Stimulated activated CD4-positive, alpha-beta T cell treated with anti-CD3 and anti-CD28 coated beads, Interleukin-12 subunit alpha, Interleukin-12 subunit beta, amount 100 ng/mL, for 48 hours (primary cell): ENCODE measurements at regions not wholly inside any gene's neighbourhood (a gene's known extent, or its start where the extent isn't known, plus 50 kb on each side); places are given as distances from the start of the nearest gene placed in this dataset.

Experiments
- DNase-seq, 3 donors: peaks; one replicate each; pipeline ENCODE4 v3.0.0-alpha.2; 2020; ENCODE audit warnings: low read depth in 2 of 3, low spot score in 1 of 3

DNA sequence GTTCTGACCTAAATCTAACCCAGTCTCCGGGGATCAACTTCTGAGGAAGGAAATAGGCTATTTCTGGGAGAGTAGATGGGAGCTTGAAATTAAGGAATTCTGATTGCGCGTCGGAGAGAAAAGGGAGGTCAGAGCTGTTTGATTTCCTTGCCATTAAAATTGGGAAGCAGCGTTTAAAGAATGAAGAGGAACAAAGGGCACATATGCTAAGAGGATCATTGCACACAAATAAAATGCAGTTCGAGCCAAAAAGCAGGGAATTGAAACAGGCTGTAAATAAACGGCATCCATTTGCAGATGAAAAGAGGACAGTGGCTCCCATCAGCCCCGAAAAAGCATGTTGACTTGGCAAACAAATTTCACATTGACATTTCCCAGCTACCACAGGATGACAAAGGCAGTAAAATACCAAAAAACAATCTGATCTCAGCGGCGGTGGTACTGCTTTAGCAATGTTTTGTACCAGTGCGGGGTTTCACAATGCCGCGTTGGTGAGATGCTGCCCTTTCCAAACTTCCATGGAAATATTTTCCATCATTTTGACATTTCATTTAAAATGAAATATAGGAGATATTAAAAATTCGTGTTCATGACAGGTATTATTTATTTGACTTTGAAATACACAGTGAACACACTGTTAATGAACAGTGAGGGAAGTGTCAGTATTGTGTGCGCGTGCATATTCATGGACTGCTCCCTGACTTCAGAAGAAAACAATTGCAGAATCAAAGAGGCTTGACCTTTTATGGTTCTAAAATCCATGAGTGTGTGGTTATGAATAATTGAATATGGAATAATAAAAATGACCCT, 108.8 kb downstream of the SQOR start:
- DNase-seq = no peak

DNA sequence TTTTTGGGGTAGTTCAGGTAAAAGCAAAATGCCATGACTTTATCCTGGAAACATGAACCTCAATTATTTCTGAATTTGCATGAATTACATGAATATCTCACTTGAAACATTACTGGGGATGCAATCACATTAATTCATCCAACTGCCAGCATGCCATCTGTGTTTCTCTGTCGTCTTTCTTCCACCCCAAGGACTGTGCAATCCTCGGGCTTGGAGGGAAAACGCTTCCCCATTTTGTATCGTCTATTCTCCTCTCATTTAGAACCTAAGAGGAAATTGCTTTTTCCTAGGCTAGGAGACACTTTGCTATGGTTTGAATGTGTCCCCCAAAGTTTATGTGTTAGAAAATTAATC, 109.4 kb downstream of the SQOR start:
- no peak for DNase-seq

DNA sequence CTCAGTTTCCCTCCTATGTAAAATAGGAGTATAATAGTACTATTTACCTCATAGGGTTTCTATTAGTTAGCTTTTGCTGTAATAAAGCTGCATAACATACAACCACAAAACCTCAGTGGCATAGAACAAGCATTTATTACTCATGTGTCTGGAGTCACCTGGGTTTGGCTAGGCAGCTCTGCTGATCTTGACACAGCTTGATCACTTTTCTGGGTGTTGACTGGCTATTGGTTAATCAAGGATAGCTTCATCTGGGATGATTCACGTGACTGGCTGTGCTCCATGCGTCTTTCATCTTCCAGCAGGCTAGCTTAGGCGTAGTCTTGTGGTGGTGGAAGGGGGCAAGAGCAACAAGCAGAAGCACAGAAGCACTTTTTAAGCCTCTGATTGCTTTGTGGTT, 112.6 kb downstream of the SQOR start:
- DNase-seq = no peak

DNA sequence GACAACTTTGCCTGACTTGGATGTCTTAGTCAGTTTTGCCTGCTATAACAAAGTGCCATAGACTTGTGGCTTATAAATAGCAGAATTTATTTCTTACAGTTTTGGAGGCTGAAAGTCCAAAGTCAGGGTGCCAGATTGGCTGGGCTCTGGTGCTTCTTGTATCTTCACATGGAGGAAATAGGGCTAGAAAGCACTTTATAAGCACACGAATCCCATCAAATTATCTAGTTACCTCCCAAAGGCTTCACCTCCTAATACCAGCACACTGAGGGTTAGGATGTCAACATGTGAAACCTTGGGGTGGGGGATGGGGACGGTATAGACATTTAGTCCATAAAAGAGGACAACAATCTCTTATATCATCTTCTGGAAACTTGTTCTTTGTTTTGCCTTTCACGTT, 116.8 kb downstream of the SQOR start:
- DNase-seq = no peak

DNA sequence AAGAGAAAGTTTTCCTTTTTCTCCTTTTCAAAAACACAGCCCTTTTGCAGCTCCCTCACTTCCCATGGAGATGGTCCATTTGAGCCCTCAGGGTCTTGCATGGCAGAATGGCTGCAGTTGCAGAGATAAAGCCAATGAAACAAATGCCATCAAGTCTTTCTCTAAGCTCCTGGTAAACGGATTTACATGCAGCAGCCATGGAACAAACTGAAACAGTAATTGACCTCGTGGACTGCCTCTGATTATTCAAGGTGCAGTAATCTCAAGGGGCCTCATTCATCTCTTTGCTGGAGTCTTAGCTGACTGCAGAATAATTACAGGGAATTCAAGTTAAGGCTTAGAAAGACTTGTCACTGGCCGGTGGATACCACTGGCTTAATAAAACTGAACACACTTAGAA, 125.1 kb downstream of the SQOR start:
- no peak for DNase-seq

DNA sequence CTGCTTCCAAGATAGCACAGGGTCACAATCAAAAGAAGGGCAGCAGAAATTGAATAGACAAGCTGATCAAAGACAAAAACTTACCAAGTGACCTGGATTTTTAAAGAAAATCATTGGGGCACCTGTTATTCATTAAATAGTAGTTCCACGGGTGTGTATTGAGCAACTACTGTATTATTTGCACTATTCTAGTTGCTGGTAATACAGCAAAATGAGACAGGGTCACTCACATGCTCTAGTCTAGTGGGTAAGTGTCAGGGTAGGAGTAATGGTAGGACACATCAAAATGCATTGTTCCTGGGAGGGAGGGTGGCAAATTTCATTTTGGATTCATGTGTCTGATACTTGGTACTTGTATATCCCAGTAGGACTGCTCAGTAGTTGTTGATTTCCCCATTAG, 127.9 kb downstream of the SQOR start:
- no peak for DNase-seq

DNA sequence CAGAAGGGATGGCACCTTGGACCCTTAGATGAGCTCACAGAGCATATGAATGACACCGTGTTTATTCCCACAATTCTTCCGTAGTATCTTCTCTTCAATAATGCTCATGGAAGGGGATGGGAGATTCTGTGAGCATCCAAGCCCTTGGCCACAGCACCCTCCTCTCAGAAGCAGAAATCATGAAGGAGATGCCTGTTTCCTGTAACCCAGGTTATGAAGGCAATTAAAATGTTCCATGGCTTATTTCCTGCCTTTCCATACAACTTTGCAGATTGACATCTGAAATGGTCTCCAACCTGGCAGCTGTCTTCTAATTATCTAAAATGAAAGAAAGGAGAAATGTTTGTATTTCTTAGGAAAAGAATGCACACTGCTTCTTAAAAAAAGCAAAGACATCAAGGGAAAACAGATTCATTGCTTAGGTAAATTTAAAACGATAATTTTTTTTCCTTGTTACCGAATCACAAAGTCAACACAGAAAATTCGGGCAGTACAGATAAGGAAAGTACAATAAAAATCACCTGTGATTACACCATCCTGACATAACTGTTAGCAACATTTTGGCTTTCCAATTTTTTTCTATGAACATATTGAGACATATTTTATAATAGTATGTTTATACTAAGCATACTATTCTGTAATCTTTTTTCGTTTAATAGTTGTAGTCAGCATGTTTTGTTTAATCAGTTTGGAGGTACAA, 128.5 kb downstream of the SQOR start:
- DNase-seq = no peak

DNA sequence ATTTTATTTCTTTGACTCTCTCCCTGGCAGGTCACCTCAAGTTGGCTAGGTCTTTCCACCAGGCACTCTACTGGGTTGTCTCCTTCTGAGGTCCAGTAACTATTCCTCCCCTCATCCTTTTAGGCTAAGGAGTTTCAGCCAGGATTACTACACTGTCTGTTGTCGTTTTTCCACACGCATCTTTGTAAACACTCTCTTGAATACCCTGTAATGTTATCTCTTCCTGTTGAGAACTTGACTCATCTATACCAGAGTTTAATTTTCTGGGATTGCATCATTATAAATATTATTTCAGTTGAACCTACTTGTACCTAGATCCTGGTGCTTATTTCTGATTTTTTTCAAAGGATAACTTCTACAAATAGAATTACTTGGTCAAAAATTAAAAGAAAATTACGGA, 138.3 kb downstream of the SQOR start:
- DNase-seq = no peak

DNA sequence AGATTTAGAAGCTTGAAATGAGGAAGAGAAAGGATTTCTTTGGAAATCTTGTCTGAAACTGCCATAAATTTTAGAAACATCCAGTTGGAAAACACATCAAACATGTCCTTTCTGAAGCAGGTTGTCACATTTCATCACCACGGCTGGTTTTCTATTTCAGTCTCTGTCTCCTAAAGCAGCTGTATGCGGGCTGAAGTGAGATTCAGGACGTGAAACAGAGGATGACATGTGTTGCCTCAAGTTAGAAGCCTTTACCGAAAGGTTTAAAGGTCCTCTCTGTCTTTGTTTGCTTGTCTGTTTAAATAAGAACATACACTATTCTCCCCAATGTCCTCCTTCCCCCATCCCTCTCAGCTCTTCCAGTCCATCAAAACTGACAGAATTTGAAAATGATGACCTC, 141.9 kb downstream of the SQOR start:
- DNase-seq = no peak

DNA sequence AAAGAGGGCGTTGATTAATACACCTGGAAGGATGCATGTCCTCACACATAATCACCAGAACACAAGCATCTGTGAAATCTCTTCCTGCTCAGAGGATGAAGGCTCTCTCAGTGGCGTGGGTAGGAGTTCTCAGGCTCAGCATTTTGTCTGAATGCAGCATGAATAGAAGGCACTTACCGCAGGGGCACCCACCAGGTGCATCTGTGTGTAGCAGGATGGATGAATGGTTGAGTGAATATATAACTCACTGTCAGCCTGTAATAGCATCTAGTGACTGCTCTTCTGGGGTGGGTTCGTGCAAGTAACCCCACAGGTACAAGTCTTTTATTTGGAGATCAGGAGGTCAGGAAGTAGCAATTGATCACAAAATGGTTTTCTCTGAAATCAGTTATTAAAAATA, 143.0 kb downstream of the SQOR start:
- no peak for DNase-seq

DNA sequence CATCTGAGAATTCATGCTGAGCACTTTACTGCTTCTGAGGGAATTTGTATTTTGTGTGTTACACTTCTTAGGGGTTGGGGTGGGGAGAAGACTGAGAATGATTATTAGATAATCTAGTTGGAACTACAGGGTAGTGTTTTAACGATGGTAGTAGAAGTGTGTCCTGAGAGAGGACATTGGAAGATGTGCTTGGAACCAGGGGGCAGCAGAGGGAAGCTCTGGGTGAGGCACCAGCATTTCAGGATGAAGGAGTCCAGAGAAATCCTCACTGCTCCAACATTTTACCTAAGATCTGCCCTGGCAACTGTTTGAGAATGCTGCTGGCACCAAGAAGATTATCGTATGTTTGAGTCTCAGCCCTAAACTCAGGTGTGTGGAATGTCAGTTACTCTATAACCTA, 145.5 kb downstream of the SQOR start:
- DNase-seq = no peak

DNA sequence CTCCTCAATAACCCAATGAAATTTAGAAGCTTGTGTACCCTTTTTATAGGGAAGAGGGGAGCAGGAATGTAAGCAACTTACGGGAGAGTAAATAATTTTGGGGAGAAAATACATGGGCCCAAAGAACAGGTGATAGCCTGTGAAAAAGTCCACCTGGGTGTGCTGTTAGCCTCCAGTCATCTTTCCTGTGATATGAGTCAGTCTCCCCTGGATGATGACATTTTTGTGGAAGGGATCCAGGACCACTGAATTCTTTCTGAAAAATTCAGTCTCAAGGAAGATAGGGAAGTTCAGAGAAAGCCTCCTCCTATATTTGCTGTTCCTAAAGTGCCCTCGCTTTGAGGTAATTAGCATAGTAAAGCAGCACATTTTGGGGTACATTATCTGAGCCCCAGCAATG, 149.8 kb downstream of the SQOR start:
- no peak for DNase-seq

DNA sequence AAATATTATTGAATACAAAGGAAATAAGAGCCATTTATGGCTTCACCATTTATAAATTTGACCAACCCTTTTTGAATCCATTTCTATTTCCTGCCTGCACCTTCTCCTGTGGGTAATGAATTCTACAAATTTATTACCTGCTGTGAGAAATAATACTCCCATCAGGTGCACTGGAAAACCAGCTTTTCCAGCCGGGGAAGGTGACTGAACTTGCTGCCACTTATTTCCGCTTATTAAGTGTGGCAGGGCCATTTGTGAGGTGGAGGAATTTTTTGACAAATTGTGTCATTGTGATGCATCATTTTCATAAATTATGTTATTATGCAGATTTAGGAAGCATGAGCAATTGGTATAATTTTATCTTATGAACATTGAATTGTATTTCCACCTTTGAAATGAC, 151.1 kb downstream of the SQOR start:
- no peak for DNase-seq

DNA sequence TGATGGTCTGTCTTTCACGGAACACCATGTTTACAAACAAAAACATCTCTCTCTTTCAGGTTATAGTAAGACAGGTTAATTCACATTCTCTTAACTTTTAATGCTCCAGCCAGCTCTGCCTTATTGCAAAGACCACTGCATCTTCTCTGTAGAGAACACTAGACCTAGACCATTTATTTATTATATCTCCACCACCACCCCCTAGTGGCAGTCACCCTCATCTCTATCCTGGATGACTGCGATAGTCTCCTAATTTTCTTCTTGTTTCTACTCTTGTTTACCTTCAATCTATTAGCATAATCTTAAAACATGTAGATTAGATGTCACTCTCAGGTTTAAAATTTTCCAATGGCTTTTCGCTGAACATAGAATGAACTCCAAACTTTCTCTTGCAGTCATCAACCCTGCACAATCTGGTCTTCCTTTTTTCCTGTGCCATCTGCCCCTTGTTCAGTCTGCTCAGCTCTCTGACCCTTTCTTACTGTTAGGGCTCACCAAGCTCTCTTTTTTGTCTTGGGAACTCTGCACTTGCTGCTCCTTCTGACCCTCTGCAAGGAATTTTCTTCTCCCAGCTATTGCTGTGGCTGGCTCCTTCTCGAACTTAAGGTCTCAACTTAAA, 155.6 kb downstream of the SQOR start:
- no peak for DNase-seq

DNA sequence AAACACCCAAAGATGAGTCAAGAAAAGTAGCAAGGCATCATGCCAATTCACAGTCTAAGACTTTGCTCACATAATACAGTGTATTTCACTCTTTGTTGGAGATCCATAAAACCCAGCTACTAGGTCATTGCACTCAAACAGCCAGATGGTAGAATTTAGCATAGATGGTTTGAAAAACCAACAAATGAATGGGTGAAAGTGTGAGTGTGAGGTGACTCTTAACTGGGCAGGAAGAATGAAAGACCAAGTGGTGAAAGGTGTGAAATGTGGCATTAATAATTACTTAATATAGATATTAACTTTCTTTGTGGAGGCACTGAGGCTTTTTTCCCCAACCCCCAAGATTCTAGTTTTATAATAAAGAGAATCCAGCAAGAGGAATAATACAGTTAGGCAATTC, 159.5 kb downstream of the SQOR start:
- DNase-seq = no peak

DNA sequence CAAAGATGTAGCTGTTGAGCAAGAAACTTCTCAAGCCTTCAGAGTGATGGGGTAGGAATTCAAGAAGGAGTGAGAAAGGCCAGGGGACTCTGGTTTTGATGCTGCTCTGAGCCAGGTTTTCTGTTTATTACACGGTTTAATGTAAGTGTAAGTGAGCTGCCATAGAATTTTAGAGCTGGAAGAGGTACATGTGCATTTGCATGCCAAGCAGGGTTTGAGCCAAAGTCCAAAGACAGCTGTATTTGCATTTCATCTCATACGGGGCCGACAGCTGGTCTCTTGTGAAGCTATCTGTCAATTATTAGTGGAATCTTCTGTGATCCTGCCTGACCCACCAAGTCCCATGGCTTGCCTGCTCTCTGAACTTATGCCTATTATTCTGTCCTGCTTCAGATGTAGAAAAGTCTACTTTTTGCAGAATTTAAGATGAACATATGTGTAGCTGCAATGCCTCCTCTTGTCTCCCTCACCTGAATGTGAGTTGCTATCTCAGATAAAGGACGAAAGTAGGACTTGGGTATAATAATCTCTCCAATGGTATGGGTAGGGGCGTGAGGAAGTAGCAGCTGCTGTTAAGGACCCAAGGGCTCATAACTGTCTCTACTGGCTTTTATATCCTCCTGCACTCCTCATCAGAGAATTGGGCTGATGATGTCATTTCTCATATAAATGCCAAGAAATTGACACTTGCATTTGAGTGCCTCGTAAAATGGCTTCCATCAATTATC, 160.0 kb downstream of the SQOR start:
- DNase-seq = no peak

DNA sequence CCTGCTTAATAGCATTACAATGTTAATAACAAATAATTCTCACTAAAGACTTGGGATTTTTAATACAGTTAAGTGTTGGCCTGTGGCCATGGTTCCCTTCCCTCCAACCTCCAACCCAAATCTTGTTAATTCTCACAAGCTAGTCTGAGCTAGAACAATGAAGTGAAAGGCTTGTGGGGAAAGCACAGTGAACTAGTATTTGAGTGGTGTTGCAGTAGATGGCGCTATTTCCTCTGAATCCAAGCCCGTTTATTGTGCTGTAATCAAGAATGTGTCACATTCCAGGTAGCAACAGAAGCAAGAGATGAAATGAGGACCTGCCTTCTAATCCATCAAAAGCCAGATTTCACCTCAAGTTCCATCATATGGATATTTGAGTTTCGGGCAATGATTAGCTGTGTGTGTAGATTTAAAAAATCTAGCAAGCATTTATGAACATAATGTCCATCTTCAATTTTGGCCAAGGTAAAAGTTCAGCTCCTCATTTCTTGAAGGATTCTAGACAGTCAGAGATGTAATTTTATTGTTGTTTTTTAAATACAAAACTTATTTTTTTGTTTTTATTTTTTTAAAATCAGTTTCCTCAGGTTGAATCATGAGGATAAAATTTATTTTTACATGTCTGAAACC, 160.7 kb downstream of the SQOR start:
- peak in 1 of 3 donors; percentile 15 for DNase-seq

DNA sequence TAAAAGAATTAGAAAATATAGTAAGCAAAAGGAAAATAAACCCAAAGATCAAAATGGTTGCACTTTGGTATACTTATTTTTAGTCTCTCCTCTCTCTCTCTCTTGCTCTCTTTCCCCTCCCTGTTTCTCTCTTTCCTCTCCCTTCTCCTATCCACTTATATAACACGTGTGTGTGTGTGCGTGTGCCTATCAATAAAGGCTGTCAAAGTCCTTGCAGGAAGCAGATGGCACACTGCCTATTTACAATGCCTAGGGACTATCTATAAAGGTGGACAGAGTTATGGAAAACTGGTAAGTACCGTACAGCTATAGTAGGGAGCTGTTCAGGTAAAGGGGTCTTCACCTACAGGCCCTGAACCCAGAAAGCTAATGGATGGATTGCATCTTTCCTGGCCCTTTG, 161.6 kb downstream of the SQOR start:
- DNase-seq = no peak

DNA sequence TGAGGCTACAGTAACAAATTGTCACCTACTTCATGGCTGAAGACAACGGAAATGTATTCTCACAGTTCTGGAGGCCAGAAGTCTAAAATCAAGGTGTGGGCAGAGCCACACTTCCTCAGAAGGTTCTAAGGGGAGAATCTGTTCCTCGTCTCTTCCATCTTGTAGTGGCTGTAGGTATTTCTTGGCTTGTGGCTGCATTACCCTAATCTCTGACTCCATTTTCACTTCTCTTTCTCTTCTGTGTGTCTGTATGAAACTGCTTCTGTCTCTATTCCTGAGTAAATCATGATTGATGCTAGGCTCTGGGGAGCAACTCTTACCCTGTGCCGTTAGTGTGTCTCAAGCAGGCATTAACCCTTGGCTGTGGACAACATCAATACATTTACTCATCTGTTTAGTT, 164.7 kb downstream of the SQOR start:
- no peak for DNase-seq

DNA sequence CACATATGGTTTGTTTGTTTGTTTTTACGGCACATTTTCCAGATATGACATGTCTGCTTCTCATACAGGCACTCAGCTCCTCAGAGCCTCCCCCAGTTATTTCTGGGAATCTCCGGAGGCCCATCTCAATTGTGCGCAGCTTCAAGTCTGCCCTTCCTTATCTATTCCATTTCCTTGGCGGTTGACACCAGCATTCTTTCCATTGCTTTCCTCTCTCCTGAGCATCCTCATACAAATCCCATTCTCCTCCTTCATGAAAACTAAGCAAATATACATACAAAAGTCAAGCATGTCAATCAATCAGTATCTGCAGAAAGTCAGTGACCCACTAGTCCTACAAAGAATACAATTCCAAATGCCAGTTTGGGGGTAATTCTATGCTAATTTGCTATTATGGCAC, 166.7 kb downstream of the SQOR start:
- no peak for DNase-seq

DNA sequence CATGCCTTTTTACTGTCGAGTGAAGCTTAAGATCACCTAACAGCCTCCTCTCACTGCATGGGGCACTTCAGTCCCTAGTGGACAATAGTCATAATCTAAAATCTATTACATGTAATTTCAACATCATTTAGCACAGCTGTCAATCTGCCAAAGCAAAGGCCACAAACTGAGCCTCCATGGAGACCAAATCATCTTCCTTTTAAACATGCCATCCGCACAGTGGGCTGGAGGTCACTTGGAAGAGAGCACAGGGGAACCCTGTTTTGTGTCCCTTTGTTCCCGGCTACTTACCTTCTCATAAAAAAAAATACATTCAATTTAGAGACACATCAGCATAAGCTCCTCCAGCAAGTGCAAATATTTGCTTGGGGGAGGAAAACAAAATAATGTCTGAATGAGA, 167.3 kb downstream of the SQOR start:
- no peak for DNase-seq
